Neural cell (in vitro differentiated cells): ENCODE measurements at regions not wholly inside any gene's neighbourhood (a gene's known extent, or its start where the extent isn't known, plus 50 kb on each side); places are given as distances from the start of the nearest gene placed in this dataset.

Experiments used
- H2AFZ ChIP-seq: fragments of 200-600, 300-800 bp; sonication (generic), shearing (Covaris generic); 2 replicates; pipeline ENCODE4 v1.6.0; 2014; ENCODE audit warnings: low read depth, mild to moderate bottlenecking, antibody characterized with exemption, low read length, moderate library complexity
- H3F3A ChIP-seq: fragments of 200-600 bp; shearing (Covaris generic); 2 replicates; pipeline ENCODE4 v1.6.1; 2016; ENCODE audit warnings: mild to moderate bottlenecking, moderate library complexity, mixed read lengths, antibody characterized with exemption, low read length; ENCODE audit not compliant: insufficient read depth, poor library complexity, severe bottlenecking
- H3K27ac ChIP-seq: fragments of 200-600, 300-800 bp; sonication (generic), shearing (Covaris generic); 2 replicates; pipeline ENCODE4 v1.5.1; 2014; ENCODE audit warnings: mild to moderate bottlenecking, low read length, moderate library complexity
- H3K27me3 ChIP-seq: fragments of 300-800, 200-600 bp; sonication (generic), shearing (Covaris generic); 2 replicates; pipeline ENCODE4 v1.6.0; 2014; ENCODE audit warnings: mild to moderate bottlenecking, low read depth, low read length, moderate library complexity; ENCODE audit not compliant: insufficient read depth
- H3K36me3 ChIP-seq: fragments of 300-800, 200-600 bp; sonication (generic), shearing (Covaris generic); 2 replicates; pipeline ENCODE4 v1.5.1; 2014; ENCODE audit warnings: mild to moderate bottlenecking, antibody characterized with exemption, low read length, moderate library complexity; ENCODE audit not compliant: insufficient read depth
- H3K4me2 ChIP-seq: fragments of 300-800, 200-600 bp; sonication (generic), shearing (Covaris generic); 2 replicates; pipeline ENCODE4 v1.6.0; 2014; ENCODE audit warnings: mild to moderate bottlenecking, low read length
- H3K4me3 ChIP-seq: fragments of 300-800, 200-600 bp; sonication (generic), shearing (Covaris generic); 2 replicates; pipeline ENCODE4 v1.5.1; 2014; ENCODE audit warnings: mild to moderate bottlenecking, low read length, moderate library complexity
- H3K79me2 ChIP-seq: fragments of 200-600 bp; shearing (Covaris generic); replicated peaks from 2 replicates; pipeline ENCODE4 v1.6.0; 2014; ENCODE audit warnings: mild to moderate bottlenecking, low read length, moderate library complexity; ENCODE audit not compliant: insufficient read depth
- H3K9ac ChIP-seq: fragments of 300-800, 200-600 bp; sonication (generic), shearing (Covaris generic); 2 replicates; pipeline ENCODE4 v1.6.1; 2016; ENCODE audit warnings: mild to moderate bottlenecking, low read length, mixed read lengths
- H3K9me2 ChIP-seq: fragments of 200-600 bp; shearing (Covaris generic); 2 replicates; pipeline ENCODE4 v1.6.1; 2016; ENCODE audit warnings: mild to moderate bottlenecking, low read length, mixed read lengths; ENCODE audit not compliant: insufficient read depth
- H3K9me3 ChIP-seq: fragments of 200-600, 300-800 bp; sonication (generic), shearing (Covaris generic); 2 replicates; pipeline ENCODE4 v1.6.1; 2016; ENCODE audit warnings: mild to moderate bottlenecking, mixed run types, low read length, moderate library complexity, mixed read lengths
- H4K20me1 ChIP-seq: fragments of 200-600 bp; shearing (Covaris generic); 2 replicates; pipeline ENCODE4 v1.6.1; 2016; ENCODE audit warnings: mild to moderate bottlenecking, mixed run types; ENCODE audit not compliant: insufficient read depth
- CTCF ChIP-seq: fragments of 450-650 bp; IDR thresholded peaks from 2 replicates; pipeline ENCODE4 v1.5.1; 2014; ENCODE audit warnings: antibody characterized with exemption, mild to moderate bottlenecking, moderate library complexity; ENCODE audit not compliant: poor library complexity, severe bottlenecking
- EP300 ChIP-seq: fragments of 450-650 bp; conservative IDR thresholded peaks from 2 replicates; pipeline ENCODE4 v1.6.1; 2014; ENCODE audit warnings: antibody characterized with exemption, mild to moderate bottlenecking, moderate library complexity; ENCODE audit not compliant: poor library complexity, severe bottlenecking
- EZH2 ChIP-seq: fragments of 200-600, 300-800 bp; shearing (Covaris generic), sonication (generic); IDR thresholded peaks from 2 replicates; pipeline ENCODE4 v1.6.1; 2014; ENCODE audit warnings: antibody characterized with exemption, low read length, borderline replicate concordance, mild to moderate bottlenecking; ENCODE audit not compliant: insufficient read depth, poor library complexity, severe bottlenecking
- MXI1 ChIP-seq: fragments of 450-650 bp; conservative IDR thresholded peaks from 2 replicates; pipeline ENCODE4 v1.6.1; 2014; ENCODE audit warnings: antibody characterized with exemption, mild to moderate bottlenecking; ENCODE audit not compliant: poor library complexity, severe bottlenecking
- POLR2AphosphoS5 ChIP-seq: IDR thresholded peaks from 2 replicates; pipeline ENCODE4 v1.6.1; 2012
- RAD21 ChIP-seq: fragments of 450-650 bp; conservative IDR thresholded peaks from 2 replicates; pipeline ENCODE4 v1.6.1; 2014; ENCODE audit warnings: antibody characterized with exemption, mild to moderate bottlenecking, moderate library complexity
- REST ChIP-seq: IDR thresholded peaks from 2 replicates; pipeline ENCODE4 v1.6.1; 2012; ENCODE audit warnings: borderline replicate concordance
- SMC3 ChIP-seq: fragments of 450-650 bp; conservative IDR thresholded peaks from 2 replicates; pipeline ENCODE4 v1.6.1; 2014; ENCODE audit warnings: antibody characterized with exemption, mild to moderate bottlenecking, moderate library complexity; ENCODE audit not compliant: poor library complexity
- TAF1 ChIP-seq: IDR thresholded peaks from 2 replicates; pipeline ENCODE4 v1.6.1; 2012; ENCODE audit warnings: low read depth

GRCh38 chr9:26537211-26537610, 355.4 kb downstream of the CAAP1 start:
- H4K20me1 ChIP-seq: no peaks in the 10 kb centered on the region
- H3K4me2 ChIP-seq: no peak overlapping the region
- no peak overlapping the region for H2AFZ ChIP-seq
- TF ChIP-seq SMC3 (no peak), MXI1 (no peak), RAD21 (no peak), EZH2 (no peak), REST (no peak), CTCF (no peak), EP300 (no peak), POLR2AphosphoS5 (no peak), TAF1 (no peak)
- no peaks in the 10 kb centered on the region for H3F3A ChIP-seq
- no peaks in the 10 kb centered on the region for H3K27me3 ChIP-seq
- H3K27ac ChIP-seq: no peak overlapping the region
- no peaks in the 10 kb centered on the region for H3K9me2 ChIP-seq
- no peaks in the 10 kb centered on the region for H3K79me2 ChIP-seq
- no peaks in the 10 kb centered on the region for H3K36me3 ChIP-seq
- no peak overlapping the region for H3K9ac ChIP-seq
- no peaks in the 10 kb centered on the region for H3K9me3 ChIP-seq
- H3K4me3 ChIP-seq: no peak overlapping the region

GRCh38 chr9:26535151-26535550, 357.5 kb downstream of the CAAP1 start:
- Histone ChIP-seq H4K20me1 (no peaks in the 10 kb centered on the region), H3F3A (no peaks in the 10 kb centered on the region), H2AFZ (no peak overlapping the region), H3K36me3 (no peaks in the 10 kb centered on the region), H3K79me2 (no peaks in the 10 kb centered on the region), H3K9me2 (no peaks in the 10 kb centered on the region), H3K27ac (no peak overlapping the region), H3K4me2 (no peak overlapping the region), H3K27me3 (no peaks in the 10 kb centered on the region), H3K4me3 (no peak overlapping the region), H3K9me3 (no peaks in the 10 kb centered on the region), H3K9ac (no peak overlapping the region)
- TF ChIP-seq REST (no peak), CTCF (no peak), EZH2 (no peak), EP300 (no peak), TAF1 (no peak), MXI1 (no peak), RAD21 (no peak), SMC3 (no peak), POLR2AphosphoS5 (no peak)
